ENCODE measurements at regions not wholly inside any gene's neighbourhood (a gene's known extent, or its start where the extent isn't known, plus 50 kb on each side); places are given as distances from the start of the nearest gene placed in this dataset.
"Not testable (repeated sequence)": the region's sequence is repeated elsewhere in the genome, so short reads cannot be mapped to it uniquely, and the experiment has no call there.

GRCh38 chr15:77892335-77892734 is 185.2 kb downstream of the TBC1D2B start:
- H3K27ac ChIP-seq, result no peak overlapping the region
- TF ChIP-seq CTCF (conservative IDR thresholded peaks at IDR 0.05), result no peak

GRCh38 chr15:77891862-77892261 is 185.6 kb downstream of the TBC1D2B start:
- not testable (repeated sequence) for H3K27ac ChIP-seq

- not testable (repeated sequence) for H3K27ac ChIP-seq
Observed at GRCh38 chr15:77890911-77891801, 186.4 kb downstream of the TBC1D2B start.

GRCh38 chr15:77889828-77890725 is 187.4 kb downstream of the TBC1D2B start:
- not testable (repeated sequence) for H3K27ac ChIP-seq

GRCh38 chr15:77889009-77889806 is 188.3 kb downstream of the TBC1D2B start:
- H3K27ac ChIP-seq, result no peak overlapping the region
- no peak for TF ChIP-seq CTCF (conservative IDR thresholded peaks at IDR 0.05)

GRCh38 chr15:77887563-77888429 is 189.7 kb downstream of the TBC1D2B start:
- H3K27ac ChIP-seq, result not testable (repeated sequence)

- no peak overlapping the region for H3K27ac ChIP-seq
- TF ChIP-seq CTCF (conservative IDR thresholded peaks at IDR 0.05), result no peak
Observed at GRCh38 chr15:77886805-77887448, 190.6 kb downstream of the TBC1D2B start.

- 0 out of 2 replicates have a peak overlapping the region, but pooled peaks have one; percentile 33 for H3K27ac ChIP-seq
Observed at GRCh38 chr15:77885877-77886500, 191.5 kb downstream of the TBC1D2B start.

- H3K27ac ChIP-seq, result not testable (repeated sequence)
Observed at GRCh38 chr15:77883012-77883411, 194.5 kb downstream of the TBC1D2B start.

Data from VCaP (cell line).